H1 (cell line): ENCODE measurements at regions not wholly inside any gene's neighbourhood (a gene's known extent, or its start where the extent isn't known, plus 50 kb on each side); places are given as distances from the start of the nearest gene placed in this dataset.

Experiments used
- CTCF ChIA-PET: fragments of 300-600 bp; sonication (Branson Sonifier 250); formaldehyde crosslinking; loops from one replicate; lab custom pipeline; 2021; ENCODE audit not compliant: partially characterized antibody; lab: Charles Lee
- POLR2A ChIA-PET: fragments of 300-600 bp; sonication (Branson Sonifier 250); formaldehyde crosslinking; loops from one replicate; lab custom pipeline; 2021; ENCODE audit warnings: inconsistent platforms; ENCODE audit not compliant: partially characterized antibody; lab: Charles Lee
- DNase-seq, 2 experiments: peaks; one replicate each; pipeline versions ENCODE4 v3.0.0 to v3.0.0-alpha.2; 2010 to 2022; ENCODE audit warnings: low spot score in 2 of 2, low read depth in 1 of 2, mixed read lengths in 1 of 2
- FAIRE-seq: peaks from 2 replicates; lab custom pipeline; 2011; peaks lifted over from hg19 to GRCh38; lab: Jason Lieb, UNC
- H2AFZ ChIP-seq: 2 replicates; pipeline ENCODE4 v1.8.1; 2012; ENCODE audit warnings: low read length, inconsistent platforms
- H2AK5ac ChIP-seq: 2 replicates; pipeline ENCODE4 v1.6.1; 2013; ENCODE audit warnings: low read depth, low read length
- H2BK120ac ChIP-seq: replicated peaks from 2 replicates; pipeline ENCODE3; 2013; ENCODE audit warnings: low read depth, low read length, inconsistent platforms
- H2BK12ac ChIP-seq: 2 replicates; pipeline ENCODE4 v1.6.1; 2013; ENCODE audit warnings: low read depth, low read length
- H2BK15ac ChIP-seq: 2 replicates; pipeline ENCODE4 v1.6.1; 2013; ENCODE audit warnings: low read length
- H2BK20ac ChIP-seq: 2 replicates; pipeline ENCODE4 v1.6.1; 2013; ENCODE audit warnings: low read length
- H2BK5ac ChIP-seq: 2 replicates; pipeline ENCODE4 v1.6.1; 2013; ENCODE audit warnings: low read depth, low read length
- H3K14ac ChIP-seq: 2 replicates; pipeline ENCODE4 v1.6.1; 2013; ENCODE audit warnings: inconsistent platforms; ENCODE audit not compliant: insufficient read length
- H3K18ac ChIP-seq: 2 replicates; pipeline ENCODE4 v1.6.1; 2013; ENCODE audit warnings: low read length; ENCODE audit errors: extremely low read depth
- H3K23ac ChIP-seq: 2 replicates; pipeline ENCODE4 v1.6.1; 2013; ENCODE audit warnings: inconsistent platforms; ENCODE audit not compliant: insufficient read length
- H3K23me2 ChIP-seq: 2 replicates; pipeline ENCODE4 v1.6.1; 2013; ENCODE audit warnings: low read depth, low read length
- H3K27ac ChIP-seq: 2 replicates; pipeline ENCODE4 v1.6.1; 2011; ENCODE audit warnings: low read depth, low read length, inconsistent platforms
- H3K27me3 ChIP-seq, 4 experiments: replicated peaks in 1 of 4; 1 replicate in 1 of 4; 2 replicates in 3 of 4; pipeline versions ENCODE4 v1.6.1 to v1.8.1; 2011 to 2013; ENCODE audit warnings: low read length in 3 of 4, mild to moderate bottlenecking in 3 of 4, inconsistent platforms in 2 of 4, mixed read lengths in 2 of 4, moderate library complexity in 1 of 4; ENCODE audit not compliant: control insufficient read depth in 3 of 4, insufficient read depth in 3 of 4; ENCODE audit errors: extremely low read depth in 1 of 4
- H3K36me3 ChIP-seq, 4 experiments: 2 replicates each; pipeline versions ENCODE4 v1.6.1 to v1.8.1; 2011 to 2013; ENCODE audit warnings: mild to moderate bottlenecking in 4 of 4, low read length in 3 of 4, moderate library complexity in 2 of 4, control low read depth in 1 of 4, inconsistent platforms in 1 of 4; ENCODE audit not compliant: insufficient read depth in 4 of 4, control insufficient read depth in 2 of 4
- H3K4ac ChIP-seq: replicated peaks from 2 replicates; pipeline ENCODE3; 2013; ENCODE audit warnings: low read length, low read depth, mixed read lengths, inconsistent platforms; ENCODE audit not compliant: insufficient read length
- H3K4me1 ChIP-seq, 4 experiments: replicated peaks in 1 of 4; 1 replicate in 1 of 4; 2 replicates in 3 of 4; pipeline versions ENCODE4 v1.6.1 to v1.8.1; 2011 to 2013; ENCODE audit warnings: low read length in 3 of 4, inconsistent platforms in 2 of 4, mixed read lengths in 1 of 4; ENCODE audit not compliant: insufficient read depth in 4 of 4, control insufficient read depth in 3 of 4
- H3K4me2 ChIP-seq, 2 experiments: 2 replicates each; pipeline versions ENCODE4 v1.6.1 to v1.8.1; 2011 to 2013; ENCODE audit warnings: low read depth in 2 of 2, low read length in 2 of 2, control low read depth in 1 of 2, inconsistent platforms in 1 of 2, mild to moderate bottlenecking in 1 of 2; ENCODE audit not compliant: insufficient read depth in 1 of 2
- H3K4me3 ChIP-seq, 4 experiments: fragments of 200-600, 300-600 bp in 1 of 4; sonication (generic), shearing (Covaris generic), sonication (Bioruptor Twin) in 1 of 4; 2 replicates each; pipeline versions ENCODE4 v1.5.1 to v1.8.1; 2011 to 2016; ENCODE audit warnings: low read length in 4 of 4, low read depth in 3 of 4, control low read depth in 2 of 4, inconsistent platforms in 2 of 4, mild to moderate bottlenecking in 2 of 4, mixed read lengths in 1 of 4, moderate library complexity in 1 of 4; ENCODE audit not compliant: insufficient read depth in 2 of 4; ENCODE audit errors: extremely low read depth in 1 of 4
- H3K56ac ChIP-seq: replicated peaks from 2 replicates; pipeline ENCODE3; 2013; ENCODE audit warnings: low read depth, mild to moderate bottlenecking, mixed read lengths, low read length, inconsistent platforms; ENCODE audit not compliant: insufficient read length
- H3K79me1 ChIP-seq: 2 replicates; pipeline ENCODE4 v1.6.1; 2013; ENCODE audit warnings: low read depth, low read length, control low read depth
- H3K79me2 ChIP-seq, 2 experiments: 2 replicates each; pipeline versions ENCODE4 v1.6.1 to v1.8.1; 2012 to 2013; ENCODE audit warnings: low read length in 2 of 2, mild to moderate bottlenecking in 2 of 2, inconsistent platforms in 1 of 2; ENCODE audit not compliant: insufficient read depth in 2 of 2, control insufficient read depth in 1 of 2
- H3K9ac ChIP-seq, 4 experiments: replicated peaks in 1 of 4; 1 replicate in 1 of 4; 2 replicates in 3 of 4; pipeline versions ENCODE4 v1.6.1 to v1.8.1; 2011 to 2013; ENCODE audit warnings: low read depth in 3 of 4, low read length in 3 of 4, control low read depth in 2 of 4, mild to moderate bottlenecking in 2 of 4, moderate library complexity in 2 of 4, inconsistent platforms in 1 of 4; ENCODE audit errors: extremely low read depth in 1 of 4
- H3K9me3 ChIP-seq, 2 experiments: 2 replicates each; pipeline versions ENCODE4 v1.6.1 to v1.8.1; 2012 to 2013; ENCODE audit warnings: mild to moderate bottlenecking in 2 of 2, moderate library complexity in 2 of 2, control low read depth in 1 of 2, inconsistent platforms in 1 of 2, low read depth in 1 of 2, low read length in 1 of 2, mixed read lengths in 1 of 2; ENCODE audit not compliant: insufficient read depth in 2 of 2
- H4K20me1 ChIP-seq, 2 experiments: replicated peaks in 1 of 2; 2 replicates each; pipeline versions ENCODE3 to v1.8.1; 2011 to 2013; ENCODE audit warnings: inconsistent platforms in 2 of 2, low read length in 2 of 2, mild to moderate bottlenecking in 1 of 2; ENCODE audit not compliant: insufficient read depth in 2 of 2, control insufficient read depth in 1 of 2
- H4K5ac ChIP-seq: 2 replicates; pipeline ENCODE4 v1.6.1; 2013; ENCODE audit warnings: low read length, low read depth, mixed read lengths, inconsistent platforms; ENCODE audit not compliant: insufficient read length
- H4K8ac ChIP-seq: 2 replicates; pipeline ENCODE4 v1.8.0; 2013; ENCODE audit warnings: mild to moderate bottlenecking, moderate library complexity, low read length, inconsistent platforms; ENCODE audit not compliant: insufficient read depth; ENCODE audit errors: extremely low read depth
- H4K91ac ChIP-seq: replicated peaks from 2 replicates; pipeline ENCODE3; 2013; ENCODE audit warnings: low read length, mixed read lengths, inconsistent platforms; ENCODE audit not compliant: insufficient read length
- ATF2 ChIP-seq: IDR thresholded peaks from 2 replicates; pipeline ENCODE4 v1.6.1; 2012; ENCODE audit warnings: low read length, inconsistent platforms
- BACH1 ChIP-seq: IDR thresholded peaks from 2 replicates; pipeline ENCODE4 v1.6.1; 2012; ENCODE audit warnings: low read length, improper control_type of control experiment
- CHD1 ChIP-seq: IDR thresholded peaks from 2 replicates; pipeline ENCODE4 v1.6.1; 2012; ENCODE audit warnings: low read depth, low read length, improper control_type of control experiment
- PHF8 ChIP-seq: fragments of 200-600 bp; sonication (generic); conservative IDR thresholded peaks from 2 replicates; pipeline ENCODE4 v1.7.1; 2012; ENCODE audit warnings: low read depth, mild to moderate bottlenecking, inconsistent platforms, low read length, moderate library complexity
- POLR2AphosphoS5 ChIP-seq: IDR thresholded peaks from 2 replicates; pipeline ENCODE4 v1.6.1; 2011; ENCODE audit warnings: low read depth, low read length
- RAD21 ChIP-seq, 2 experiments: IDR thresholded peaks in 1 of 2; conservative IDR thresholded peaks in 1 of 2; 2 replicates each; pipeline ENCODE4 v1.6.1; 2011; ENCODE audit warnings: low read depth in 2 of 2, low read length in 2 of 2, improper control_type of control experiment in 1 of 2, inconsistent platforms in 1 of 2, mild to moderate bottlenecking in 1 of 2, moderate library complexity in 1 of 2
- TAF1 ChIP-seq: IDR thresholded peaks from 2 replicates; pipeline ENCODE4 v1.6.1; 2011; ENCODE audit warnings: mild to moderate bottlenecking, low read depth, low read length
- WGBS, 2 experiments: shearing (Covaris generic) in 1 of 2; methylation state at CpG; one replicate each; pipeline versions ENCODE4 v1.1.6 to v1.1.7; 2013 to 2015; ENCODE audit warnings: low lambda C conversion rate in 2 of 2, mixed read lengths in 2 of 2, inconsistent platforms in 1 of 2, low coverage in 1 of 2, missing lambda C conversion rate in 1 of 2; ENCODE audit not compliant: insufficient replicate concordance in 2 of 2, insufficient coverage in 1 of 2, insufficient read length in 1 of 2; ENCODE audit errors: extremely low coverage in 1 of 2, missing lambda C conversion rate in 1 of 2; 5-methylcytosine and 5-hydroxymethylcytosine counted together

- no peak overlapping the region for H3K56ac ChIP-seq
- no peak overlapping the region for H2BK120ac ChIP-seq
- no peaks in the 10 kb centered on the region for H3K79me2 ChIP-seq
- H3K9me3 ChIP-seq: no peaks in the 10 kb centered on the region
- no peak overlapping the region for H4K8ac ChIP-seq
- H3K79me1 ChIP-seq: no peaks in the 10 kb centered on the region
- no peak overlapping the region for H2AFZ ChIP-seq
- CTCF ChIA-PET: interaction anchor here (1.2 kb wide), 1 partner anchor 12 kb away, joined by 3 read pairs; no protein-coding TSS in a partner anchor
- H3K23me2 ChIP-seq: no peaks in the 10 kb centered on the region
- H3K4ac ChIP-seq: no peak overlapping the region
- H3K4me1 ChIP-seq: no peaks in the 10 kb centered on the region
- DNase-seq (no peak), FAIRE-seq (no peak)
- TF ChIP-seq PHF8 (no peak), CHD1 (no peak), BACH1 (no peak), TAF1 (no peak), ATF2 (no peak), RAD21 (IDR thresholded peaks at IDR 0.05 in 1 of 2, conservative IDR thresholded peaks at IDR 0.05 in 1 of 2; ENCODE audit: low read depth in 2 of 2, low read length in 2 of 2) (no peak), POLR2AphosphoS5 (no peak)
- H4K20me1 ChIP-seq: no peaks in the 10 kb centered on the region
- no peak overlapping the region for H3K18ac ChIP-seq
- POLR2A ChIA-PET: no interaction called here
- H4K5ac ChIP-seq: no peak overlapping the region
- no peak overlapping the region for H2BK20ac ChIP-seq
- no peak overlapping the region for H3K4me2 ChIP-seq
- no peak overlapping the region for H3K9ac ChIP-seq
- no peak overlapping the region for H3K4me3 ChIP-seq
- no peak overlapping the region for H4K91ac ChIP-seq
- H2BK15ac ChIP-seq: no peak overlapping the region
- no peak overlapping the region for H2BK12ac ChIP-seq
- 91% methylated on average over 4 of the region's 4 CpGs; no CpG with 5 or more reads in 1 of the 2 experiments for WGBS, 2 experiments
- no peak overlapping the region for H2AK5ac ChIP-seq
- H3K27ac ChIP-seq: no peak overlapping the region
- H3K27me3 ChIP-seq: no peaks in the 10 kb centered on the region
- H3K23ac ChIP-seq: no peak overlapping the region
- no peak overlapping the region for H2BK5ac ChIP-seq
- no peak overlapping the region for H3K14ac ChIP-seq
- no peaks in the 10 kb centered on the region for H3K36me3 ChIP-seq
Measured at GRCh38 chr13:77466753-77467422, 68.6 kb upstream of the SCEL start.
